ENCODE measurements at regions not wholly inside any gene's neighbourhood (a gene's known extent, or its start where the extent isn't known, plus 50 kb on each side); places are given as distances from the start of the nearest gene placed in this dataset.

DNA sequence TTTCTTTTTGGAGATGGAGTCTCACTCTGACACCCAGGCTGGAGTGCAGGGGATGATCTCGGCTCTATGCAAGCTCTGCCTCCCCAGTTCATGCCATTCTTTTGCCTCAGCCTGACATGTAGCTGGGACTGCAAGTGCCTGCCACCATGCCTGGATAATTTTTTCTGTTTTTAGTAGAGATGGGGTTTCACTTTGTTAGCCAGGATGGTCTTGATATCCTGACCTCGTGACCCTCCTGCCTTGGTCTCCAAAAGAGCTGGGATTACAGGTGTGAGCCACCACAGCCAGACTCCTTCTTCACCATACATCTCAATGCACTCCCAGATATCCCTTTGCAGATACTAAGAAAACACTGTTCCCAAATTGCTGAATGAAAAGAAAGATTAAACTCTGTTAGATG lies 224.3 kb downstream of the OR4A5 start:
- TF ChIP-seq, protein P1, sequence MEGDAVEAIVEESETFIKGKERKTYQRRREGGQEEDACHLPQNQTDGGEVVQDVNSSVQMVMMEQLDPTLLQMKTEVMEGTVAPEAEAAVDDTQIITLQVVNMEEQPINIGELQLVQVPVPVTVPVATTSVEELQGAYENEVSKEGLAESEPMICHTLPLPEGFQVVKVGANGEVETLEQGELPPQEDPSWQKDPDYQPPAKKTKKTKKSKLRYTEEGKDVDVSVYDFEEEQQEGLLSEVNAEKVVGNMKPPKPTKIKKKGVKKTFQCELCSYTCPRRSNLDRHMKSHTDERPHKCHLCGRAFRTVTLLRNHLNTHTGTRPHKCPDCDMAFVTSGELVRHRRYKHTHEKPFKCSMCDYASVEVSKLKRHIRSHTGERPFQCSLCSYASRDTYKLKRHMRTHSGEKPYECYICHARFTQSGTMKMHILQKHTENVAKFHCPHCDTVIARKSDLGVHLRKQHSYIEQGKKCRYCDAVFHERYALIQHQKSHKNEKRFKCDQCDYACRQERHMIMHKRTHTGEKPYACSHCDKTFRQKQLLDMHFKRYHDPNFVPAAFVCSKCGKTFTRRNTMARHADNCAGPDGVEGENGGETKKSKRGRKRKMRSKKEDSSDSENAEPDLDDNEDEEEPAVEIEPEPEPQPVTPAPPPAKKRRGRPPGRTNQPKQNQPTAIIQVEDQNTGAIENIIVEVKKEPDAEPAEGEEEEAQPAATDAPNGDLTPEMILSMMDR (IDR thresholded peaks at IDR 0.05): no peak
- TF ChIP-seq POLR2A (IDR thresholded peaks at IDR 0.05): no peak

Data from Peyer's patch (tissue), 4 donors.